HG03175 (cell line): ENCODE measurements at regions not wholly inside any gene's neighbourhood (a gene's known extent, or its start where the extent isn't known, plus 50 kb on each side); places are given as distances from the start of the nearest gene placed in this dataset.
"Not testable (repeated sequence)": the region's sequence is repeated elsewhere in the genome, so short reads cannot be mapped to it uniquely, and the experiment has no call there.

ENCODE experiments used
- ATAC-seq: cut with Tn5 transposase; IDR thresholded peaks from one replicate; pipeline ENCODE4 v1.9.1; 2021; ENCODE audit warnings: mild to moderate bottlenecking, moderate library complexity; ENCODE audit not compliant: unreplicated experiment

GRCh38 chr5:27241564-27242257 is 203.3 kb upstream of the CDH9 start:
- no peak for ATAC-seq

GRCh38 chr5:27240791-27241190 is 202.4 kb upstream of the CDH9 start:
- ATAC-seq, result no peak

DNA sequence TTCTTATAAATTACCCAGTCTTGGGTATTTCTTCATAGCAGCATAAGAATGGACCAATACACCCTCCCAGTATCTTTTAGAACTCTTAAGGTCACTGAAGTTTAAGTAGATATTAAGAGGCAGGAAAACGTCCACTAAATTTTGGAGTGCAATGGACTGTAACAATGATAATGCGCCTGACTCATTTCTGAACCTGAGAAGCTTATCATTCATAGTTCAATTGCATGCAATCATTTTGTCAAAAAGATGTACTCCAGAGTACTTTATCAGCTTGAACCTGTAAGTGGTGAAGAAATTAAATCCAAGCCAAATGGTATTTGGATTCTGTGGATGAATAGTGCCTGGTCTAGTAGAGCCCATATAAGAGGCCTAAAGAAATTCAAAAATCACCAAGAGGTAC is 196.5 kb upstream of the CDH9 start:
- no peak for ATAC-seq

DNA sequence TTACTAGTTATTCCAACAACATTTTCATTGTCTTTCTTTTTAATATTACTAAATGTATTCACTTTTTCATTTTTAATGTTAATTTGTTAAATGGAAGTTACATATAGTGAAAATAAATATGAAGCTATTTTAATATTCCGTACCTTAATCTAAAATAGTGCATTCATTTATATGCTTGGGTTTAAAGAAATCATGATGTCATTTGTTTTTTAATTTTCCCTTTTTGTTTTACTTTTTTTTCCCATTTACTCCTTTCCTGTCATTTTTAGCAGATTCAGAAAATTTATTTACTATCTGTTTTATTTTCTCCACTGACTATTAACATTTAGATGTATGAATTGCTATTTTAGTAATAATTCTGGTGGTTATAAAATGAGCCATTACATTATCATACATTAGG is 183.0 kb upstream of the CDH9 start:
- ATAC-seq, result no peak

DNA sequence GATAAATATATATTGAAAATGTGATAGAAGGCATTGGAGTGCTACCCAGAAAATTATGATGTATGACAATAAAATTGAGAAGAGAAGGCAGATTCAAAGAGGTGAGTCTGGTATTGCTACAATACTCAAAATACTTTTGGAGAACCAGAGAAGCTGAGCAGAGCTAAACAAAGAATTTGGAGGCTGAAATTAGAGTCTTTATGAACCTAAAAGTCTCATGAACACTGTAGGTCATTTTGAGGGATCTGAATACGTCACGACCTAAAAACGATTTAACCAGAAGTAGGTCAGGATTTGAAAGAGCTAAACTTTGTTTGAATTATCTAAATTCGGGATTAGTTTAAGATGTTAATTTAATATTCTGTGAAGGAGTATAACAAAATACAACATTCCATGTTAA is 182.4 kb upstream of the CDH9 start:
- no peak for ATAC-seq

GRCh38 chr5:27217977-27218376 is 179.6 kb upstream of the CDH9 start:
- ATAC-seq, result no peak

DNA sequence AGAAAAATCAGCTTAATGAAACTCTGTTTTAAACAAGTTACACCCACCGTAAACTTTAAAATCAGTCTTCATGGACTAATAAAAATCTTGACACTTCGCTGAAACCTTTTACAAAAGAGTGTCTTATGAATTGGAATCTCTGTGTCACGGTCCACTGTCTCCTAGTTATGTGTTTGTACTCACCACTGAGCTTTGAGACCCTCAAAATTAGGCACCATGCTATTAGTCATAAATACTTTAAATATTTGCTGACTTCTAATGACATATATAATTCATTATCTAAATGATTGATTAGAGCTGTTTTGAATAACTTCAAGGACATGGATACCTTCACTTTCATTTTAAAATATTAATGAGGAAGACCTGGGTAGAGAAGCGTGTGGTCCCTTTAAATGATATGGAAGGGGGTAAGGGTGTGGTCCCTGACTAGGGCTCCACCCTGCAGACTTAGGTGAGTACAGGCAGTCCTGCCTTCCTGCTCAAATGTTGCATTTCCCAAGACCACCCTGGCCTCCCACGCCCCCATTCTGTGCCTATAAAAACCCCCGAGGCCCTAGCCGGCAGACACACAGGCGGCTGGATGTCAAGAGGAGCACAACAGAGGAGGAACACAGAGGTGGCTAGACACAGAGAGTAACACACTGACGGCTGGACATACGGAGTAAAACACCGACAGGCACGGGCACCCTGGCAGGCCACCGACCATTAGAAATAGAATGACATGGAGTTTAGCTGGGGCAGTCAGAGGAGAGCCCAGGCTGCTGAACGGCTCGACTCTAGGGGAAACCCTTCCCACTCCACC is 179.0 kb upstream of the CDH9 start:
- ATAC-seq, result no peak

DNA sequence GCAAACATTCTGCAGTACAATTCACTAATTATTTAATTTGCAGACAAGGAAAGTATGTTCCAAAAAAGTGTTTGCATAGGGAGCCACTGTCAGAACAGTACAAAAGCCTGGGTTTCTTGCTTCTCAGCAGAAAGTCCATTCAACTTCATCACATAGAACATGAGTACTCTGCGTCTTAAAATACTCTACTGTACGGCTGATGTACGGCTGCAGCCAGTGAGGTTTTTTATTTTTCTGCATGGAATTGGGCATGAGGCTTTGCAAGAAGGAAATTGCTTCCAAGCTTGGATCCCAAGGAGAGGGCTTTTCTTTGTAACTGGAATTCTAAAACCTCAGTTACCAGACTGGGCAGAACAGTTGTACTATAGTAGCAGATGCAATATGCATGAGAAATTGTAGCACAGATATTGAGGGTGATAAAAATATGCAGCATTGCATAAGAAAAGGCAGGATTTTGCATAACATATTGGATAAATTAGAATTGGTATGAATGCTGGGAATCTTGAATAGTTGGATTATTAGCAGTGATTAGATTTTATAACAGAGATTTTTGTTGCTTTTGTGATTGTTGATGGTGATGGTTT is 178.1 kb upstream of the CDH9 start:
- no peak for ATAC-seq

DNA sequence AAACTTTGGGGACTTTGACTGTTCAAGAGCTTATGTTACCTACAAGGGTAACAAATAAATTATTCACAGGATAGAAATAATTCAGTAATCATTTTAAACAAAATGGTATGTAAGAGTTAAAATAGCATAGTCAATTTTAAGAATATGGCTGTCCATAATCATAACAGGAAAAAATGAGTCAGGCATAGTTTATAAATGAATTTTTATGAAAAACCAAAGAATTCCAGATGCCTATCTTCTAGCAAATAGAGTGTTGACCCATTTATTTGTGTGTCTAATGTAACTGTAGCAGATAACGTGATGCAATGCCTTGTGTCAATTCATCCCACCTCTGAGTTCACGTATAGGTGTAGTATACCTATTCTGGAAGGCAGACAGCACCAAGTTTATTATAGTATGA is 169.7 kb upstream of the CDH9 start:
- ATAC-seq, result no peak

GRCh38 chr5:27191786-27192510 is 153.6 kb upstream of the CDH9 start:
- no peak for ATAC-seq

DNA sequence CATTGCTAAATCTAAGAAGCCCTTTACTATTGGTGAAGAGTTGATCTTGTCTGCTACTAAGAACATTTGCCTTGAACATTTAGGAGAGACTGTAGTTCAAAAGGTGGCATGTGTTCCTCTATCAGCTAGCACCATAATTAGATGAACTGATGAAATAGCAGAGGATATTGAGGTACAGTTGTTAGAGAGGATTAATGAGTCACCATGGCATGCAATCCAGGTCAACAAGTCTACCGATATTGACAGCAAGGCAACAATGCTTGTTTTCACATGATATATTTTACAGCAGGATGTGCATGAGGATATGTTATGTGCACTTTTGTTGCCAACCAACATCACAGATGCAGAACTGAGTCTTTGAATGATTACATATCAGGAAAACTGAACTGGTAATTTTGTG is 134.3 kb upstream of the CDH9 start:
- no peak for ATAC-seq

- ATAC-seq, result no peak
Observed at GRCh38 chr5:27171761-27172261, 133.4 kb upstream of the CDH9 start.

DNA sequence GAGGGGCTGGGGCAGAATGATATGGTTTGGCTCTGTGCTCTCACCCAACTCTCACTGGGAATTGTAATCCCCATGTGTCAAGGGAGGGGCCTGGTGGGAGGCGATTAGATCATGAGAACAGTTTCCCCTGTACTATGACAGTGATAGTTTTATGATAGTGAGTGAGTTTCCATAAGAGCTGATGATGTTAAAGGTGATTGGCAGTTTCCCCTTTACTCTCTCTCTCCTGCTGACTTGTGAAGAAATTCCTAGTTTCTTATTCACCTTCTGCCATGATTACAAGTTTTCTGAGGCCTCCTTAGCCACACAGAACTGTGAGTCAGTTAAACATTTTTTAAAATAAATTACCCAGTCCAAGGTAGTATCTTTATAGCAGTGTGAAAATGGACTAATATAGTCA is 120.4 kb upstream of the CDH9 start:
- ATAC-seq, result no peak

DNA sequence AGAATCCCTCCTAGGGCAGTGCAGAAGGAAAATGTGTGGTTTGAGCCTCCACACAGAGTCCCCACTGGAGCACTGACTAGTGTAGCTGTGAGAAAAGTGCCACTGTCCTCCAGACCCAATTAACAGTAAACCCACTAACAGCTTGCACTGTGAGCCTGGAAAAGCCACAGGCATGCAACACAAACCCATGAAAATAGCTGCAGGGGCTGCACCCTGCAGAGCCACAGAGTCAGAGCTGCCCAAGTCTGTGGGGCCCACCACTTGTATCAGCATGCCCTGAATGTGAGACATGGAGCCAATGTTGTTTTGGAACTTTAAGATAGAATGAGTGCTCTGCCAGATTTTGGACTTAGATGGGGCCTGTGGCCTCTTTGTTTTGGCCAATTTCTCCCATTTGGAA is 119.8 kb upstream of the CDH9 start:
- no peak for ATAC-seq

- no peak for ATAC-seq
Observed at GRCh38 chr5:27144456-27144855, 106.1 kb upstream of the CDH9 start.

- ATAC-seq, result no peak
Observed at GRCh38 chr5:27140831-27141230, 102.4 kb upstream of the CDH9 start.

DNA sequence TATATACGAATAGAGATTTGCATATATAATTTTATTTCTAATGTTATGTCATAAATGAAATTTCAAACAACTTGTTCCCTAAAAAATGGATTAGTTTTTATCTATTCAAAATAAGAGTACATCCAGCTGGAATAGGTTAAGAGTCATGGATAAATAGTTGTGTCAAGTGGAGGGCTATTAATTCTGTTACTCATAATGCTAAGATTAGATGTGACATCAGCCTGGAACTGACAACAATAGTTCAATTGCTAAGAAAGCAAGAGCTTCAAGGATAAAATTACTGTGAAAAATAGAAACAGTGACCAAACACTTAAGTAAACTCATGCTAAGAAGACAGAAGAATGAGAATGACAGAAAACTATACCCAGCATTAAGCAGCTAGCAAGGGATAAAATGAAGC is 92.2 kb upstream of the CDH9 start:
- ATAC-seq, result no peak

- ATAC-seq, result no peak
Observed at GRCh38 chr5:27129926-27130325, 91.5 kb upstream of the CDH9 start.

DNA sequence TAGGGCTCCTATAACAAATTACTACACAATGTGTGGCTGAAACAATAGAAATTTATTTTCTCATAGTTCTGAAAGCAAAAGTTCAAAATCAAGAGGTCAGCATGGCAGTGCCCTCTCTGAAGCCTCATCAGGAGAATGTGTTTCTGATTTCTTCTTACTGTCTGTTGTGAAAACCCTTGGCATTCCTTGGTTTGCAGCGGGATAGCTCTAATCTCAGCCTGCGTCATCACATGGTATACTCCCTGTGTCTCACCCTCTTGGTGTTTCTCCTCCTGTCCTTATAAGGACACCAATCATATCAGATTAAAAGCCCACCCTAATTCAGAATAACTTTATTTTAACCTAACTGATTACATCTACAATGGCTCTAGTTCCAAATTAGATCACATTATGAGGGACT is 87.5 kb upstream of the CDH9 start:
- no peak for ATAC-seq

- no peak for ATAC-seq
Observed at GRCh38 chr5:27124590-27124989, 86.2 kb upstream of the CDH9 start.

GRCh38 chr5:27119736-27120321 is 81.4 kb upstream of the CDH9 start:
- ATAC-seq, result not testable (repeated sequence)
